OCI-LY7 (cell line): ENCODE measurements at regions not wholly inside any gene's neighbourhood (a gene's known extent, or its start where the extent isn't known, plus 50 kb on each side); places are given as distances from the start of the nearest gene placed in this dataset.

Experiments used
- CTCF ChIP-seq: fragments of 200-600 bp; sonication (generic); conservative IDR thresholded peaks from 2 replicates; pipeline ENCODE4 v1.5.1; 2014; ENCODE audit warnings: mild to moderate bottlenecking, antibody characterized with exemption, low read length, moderate library complexity, mixed read lengths
- EZH2phosphoT487 ChIP-seq: fragments of 200-600 bp; sonication (generic); IDR thresholded peaks from 2 replicates; pipeline ENCODE4 v1.6.1; 2018; ENCODE audit warnings: low read depth, borderline replicate concordance, mild to moderate bottlenecking, mixed run types, antibody characterized with exemption, low read length, moderate library complexity, mixed read lengths

DNA sequence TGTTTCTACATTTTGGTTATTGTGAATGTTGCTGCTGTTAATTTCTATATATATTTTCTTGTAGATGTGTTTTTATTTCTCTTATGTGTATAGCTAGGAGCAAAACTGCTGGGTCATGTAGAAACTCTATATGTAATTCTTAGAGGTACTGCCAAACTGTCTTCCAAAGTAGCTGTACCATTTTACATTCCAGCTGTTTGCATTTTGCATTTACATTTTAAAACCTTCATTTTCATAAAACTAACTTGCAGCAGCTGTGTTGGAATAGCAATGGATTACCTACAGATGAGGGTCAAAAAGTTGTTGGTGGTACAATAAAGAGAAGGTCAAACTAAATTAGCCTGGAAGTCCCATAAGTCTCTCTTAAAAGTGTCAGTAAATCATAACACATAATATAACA lies 1109.7 kb downstream of the FLRT2 start:
- no peak for TF ChIP-seq CTCF
- no peak for TF ChIP-seq EZH2phosphoT487
